ENCODE measurements at regions not wholly inside any gene's neighbourhood (a gene's known extent, or its start where the extent isn't known, plus 50 kb on each side); places are given as distances from the start of the nearest gene placed in this dataset.

- H3K4me3 ChIP-seq (replicated peaks; ENCODE audit: low read depth, low read length): no peak overlapping the region
- TF ChIP-seq CTCF (IDR thresholded peaks at IDR 0.05; ENCODE audit: low read depth, low read length, missing control alignments): no peak
- DNase-seq (ENCODE audit: extremely low read depth, low read depth): no peak
These were observed 155.8 kb upstream of the SDK2 start for GRCh38 chr17:73799781-73800627.

- TF ChIP-seq CTCF (IDR thresholded peaks at IDR 0.05; ENCODE audit: low read depth, low read length, missing control alignments): no peak
- no peak overlapping the region for H3K4me3 ChIP-seq (replicated peaks; ENCODE audit: low read depth, low read length)
- no peak for DNase-seq (ENCODE audit: extremely low read depth, low read depth)
These were observed 156.6 kb upstream of the SDK2 start for GRCh38 chr17:73800893-73801292.

GRCh38 chr17:73801455-73802100, 157.3 kb upstream of the SDK2 start:
- TF ChIP-seq CTCF (IDR thresholded peaks at IDR 0.05; ENCODE audit: low read depth, low read length, missing control alignments): no peak
- DNase-seq (ENCODE audit: extremely low read depth, low read depth): no peak
- no peak overlapping the region for H3K4me3 ChIP-seq (replicated peaks; ENCODE audit: low read depth, low read length)

- TF ChIP-seq CTCF (IDR thresholded peaks at IDR 0.05; ENCODE audit: low read depth, low read length, missing control alignments): no peak
- no peak for DNase-seq (ENCODE audit: extremely low read depth, low read depth)
- H3K4me3 ChIP-seq (replicated peaks; ENCODE audit: low read depth, low read length): no peak overlapping the region
These were observed 158.1 kb upstream of the SDK2 start for GRCh38 chr17:73802314-73802713.

GRCh38 chr17:73802871-73803270, 158.6 kb upstream of the SDK2 start:
- no peak for TF ChIP-seq CTCF (IDR thresholded peaks at IDR 0.05; ENCODE audit: low read depth, low read length, missing control alignments)
- DNase-seq (ENCODE audit: extremely low read depth, low read depth): no peak
- H3K4me3 ChIP-seq (replicated peaks; ENCODE audit: low read depth, low read length): no peak overlapping the region

GRCh38 chr17:73803964-73804435, 159.8 kb upstream of the SDK2 start:
- DNase-seq (ENCODE audit: extremely low read depth, low read depth): no peak
- no peak overlapping the region for H3K4me3 ChIP-seq (replicated peaks; ENCODE audit: low read depth, low read length)
- TF ChIP-seq CTCF (IDR thresholded peaks at IDR 0.05; ENCODE audit: low read depth, low read length, missing control alignments): no peak
